ENCODE measurements at regions not wholly inside any gene's neighbourhood (a gene's known extent, or its start where the extent isn't known, plus 50 kb on each side); places are given as distances from the start of the nearest gene placed in this dataset.
A peak's percentile ranks its signal among the peaks of the same experiment; 100 is the strongest.

GRCh38 chr15:69939513-69940440 is 157.9 kb downstream of the TLE3 start:
- peak in 28 of 56 donors; percentile 5 to 71 (median 29) for DNase-seq

- DNase-seq, result peak in 2 of 56 donors; percentile 3 to 25
These were observed 157.0 kb downstream of the TLE3 start for GRCh38 chr15:69940441-69941300.

GRCh38 chr15:69941301-69941605 is 156.5 kb downstream of the TLE3 start:
- no peak for DNase-seq

- DNase-seq, result no peak
These were observed 155.8 kb downstream of the TLE3 start for GRCh38 chr15:69941706-69942495.

- no peak for DNase-seq
These were observed 154.1 kb downstream of the TLE3 start for GRCh38 chr15:69943637-69944036.

GRCh38 chr15:69945729-69946128 is 152.0 kb downstream of the TLE3 start:
- DNase-seq, result no peak

GRCh38 chr15:69946870-69947269 is 150.8 kb downstream of the TLE3 start:
- DNase-seq, result no peak

GRCh38 chr15:69947394-69947793 is 150.3 kb downstream of the TLE3 start:
- DNase-seq, result no peak

- DNase-seq, result no peak
These were observed 148.2 kb downstream of the TLE3 start for GRCh38 chr15:69949485-69949884.

- DNase-seq, result no peak
These were observed 146.3 kb downstream of the TLE3 start for GRCh38 chr15:69951256-69951897.

GRCh38 chr15:69951898-69952555 is 145.7 kb downstream of the TLE3 start:
- DNase-seq, result no peak

GRCh38 chr15:69953051-69953450 is 144.7 kb downstream of the TLE3 start:
- no peak for DNase-seq

GRCh38 chr15:69953816-69954215 is 143.9 kb downstream of the TLE3 start:
- DNase-seq, result no peak

GRCh38 chr15:69954666-69955065 is 143.1 kb downstream of the TLE3 start:
- DNase-seq, result no peak

GRCh38 chr15:69955240-69955894 is 142.3 kb downstream of the TLE3 start:
- no peak for DNase-seq

GRCh38 chr15:69956417-69956816 is 141.3 kb downstream of the TLE3 start:
- no peak for DNase-seq

- DNase-seq, result no peak
These were observed 140.5 kb downstream of the TLE3 start for GRCh38 chr15:69957175-69957574.

- DNase-seq, result no peak
These were observed 139.1 kb downstream of the TLE3 start for GRCh38 chr15:69958496-69959084.

GRCh38 chr15:69962561-69962960 is 135.2 kb downstream of the TLE3 start:
- no peak for DNase-seq

GRCh38 chr15:69963385-69963784 is 134.3 kb downstream of the TLE3 start:
- no peak for DNase-seq
